PC-9 (cell line): ENCODE measurements at regions not wholly inside any gene's neighbourhood (a gene's known extent, or its start where the extent isn't known, plus 50 kb on each side); places are given as distances from the start of the nearest gene placed in this dataset.
"Not testable (repeated sequence)": the region's sequence is repeated elsewhere in the genome, so short reads cannot be mapped to it uniquely, and the experiment has no call there.

Experiments
- BruUV-seq: library from RNA; stranded (reverse); fragments of 400-500 nt; replicated peaks from 2 replicates; lab custom pipeline; 2021; lab: Mats Ljungman, UMichigan
- CTCF ChIA-PET: fragments of 300-600 bp; sonication (Branson Sonifier 250); formaldehyde crosslinking; loops from one replicate; lab custom pipeline; 2022; ENCODE audit warnings: antibody characterized with exemption; lab: Charles Lee
- POLR2A ChIA-PET: fragments of 300-600 bp; sonication (Branson Sonifier 250); formaldehyde crosslinking; loops from one replicate; lab custom pipeline; 2022; ENCODE audit warnings: antibody characterized with exemption; ENCODE audit not compliant: unreplicated experiment; lab: Charles Lee
- DNase-seq, 2 experiments: peaks; one replicate each; pipeline versions ENCODE4 v3.0.0 to v3.0.0-alpha.2; 2015 to 2022; ENCODE audit warnings: mixed read lengths in 1 of 2
- H2AFZ ChIP-seq: fragments of 200-600 bp; sonication (generic); 2 replicates; pipeline ENCODE4 v1.8.1; 2017; ENCODE audit warnings: antibody characterized with exemption
- H3F3A ChIP-seq: fragments of 200-600 bp; sonication (generic); 2 replicates; pipeline ENCODE4 v1.8.1; 2017; ENCODE audit warnings: antibody characterized with exemption, mild to moderate bottlenecking, low read depth; ENCODE audit not compliant: insufficient read depth
- H3K27ac ChIP-seq: fragments of 200-600 bp; sonication (generic); 2 replicates; pipeline ENCODE4 v1.6.1; 2016; ENCODE audit warnings: mixed run types
- H3K27me3 ChIP-seq: fragments of 200-600 bp; sonication (generic); 2 replicates; pipeline ENCODE4 v1.6.1; 2016; ENCODE audit warnings: low read depth, mixed run types; ENCODE audit not compliant: insufficient read depth
- H3K36me3 ChIP-seq: fragments of 200-600 bp; sonication (generic); 2 replicates; pipeline ENCODE4 v1.6.1; 2016; ENCODE audit warnings: low read depth, mixed run types
- H3K4me1 ChIP-seq: fragments of 200-600 bp; sonication (generic); replicated peaks from 2 replicates; pipeline ENCODE4 v1.6.1; 2016; ENCODE audit warnings: mixed run types; ENCODE audit not compliant: insufficient read depth
- H3K4me2 ChIP-seq: fragments of 200-600 bp; sonication (generic); 2 replicates; pipeline ENCODE4 v1.6.1; 2017; ENCODE audit warnings: mixed run types
- H3K4me3 ChIP-seq: fragments of 200-600 bp; sonication (generic); 2 replicates; pipeline ENCODE4 v1.6.1; 2016; ENCODE audit warnings: mixed run types
- H3K79me2 ChIP-seq: fragments of 200-600 bp; sonication (generic); 2 replicates; pipeline ENCODE4 v1.6.1; 2017; ENCODE audit warnings: low read depth, mixed run types
- H3K9me2 ChIP-seq: fragments of 200-600 bp; sonication (generic); 2 replicates; pipeline ENCODE4 v1.8.1; 2017; ENCODE audit warnings: mild to moderate bottlenecking; ENCODE audit not compliant: insufficient read depth
- H3K9me3 ChIP-seq: fragments of 200-600 bp; sonication (generic); 2 replicates; pipeline ENCODE4 v1.8.1; 2016; ENCODE audit warnings: low read depth; ENCODE audit not compliant: insufficient read depth
- H4K20me1 ChIP-seq: fragments of 200-600 bp; sonication (generic); 2 replicates; pipeline ENCODE4 v1.8.1; 2017; ENCODE audit not compliant: insufficient read depth
- EZH2 ChIP-seq: fragments of 200-600 bp; sonication (generic); IDR thresholded peaks from 2 replicates; pipeline ENCODE4 v1.8.0; 2017; ENCODE audit warnings: antibody characterized with exemption, low read depth
- intact Hi-C: fragments of 100-400 bp; cut with micrococcal nuclease; formaldehyde crosslinking; loops from one replicate; pipeline ENCODE4 v1.10.0; 2022; ENCODE audit not compliant: unreplicated experiment
- TF ChIP-seq, protein P1 (sequence below): fragments of 200-600 bp; sonication (generic); conservative IDR thresholded peaks from 2 replicates; pipeline ENCODE4 v1.6.1; 2017; ENCODE audit warnings: mixed run types, antibody characterized with exemption, mild to moderate bottlenecking, moderate library complexity

DNA sequence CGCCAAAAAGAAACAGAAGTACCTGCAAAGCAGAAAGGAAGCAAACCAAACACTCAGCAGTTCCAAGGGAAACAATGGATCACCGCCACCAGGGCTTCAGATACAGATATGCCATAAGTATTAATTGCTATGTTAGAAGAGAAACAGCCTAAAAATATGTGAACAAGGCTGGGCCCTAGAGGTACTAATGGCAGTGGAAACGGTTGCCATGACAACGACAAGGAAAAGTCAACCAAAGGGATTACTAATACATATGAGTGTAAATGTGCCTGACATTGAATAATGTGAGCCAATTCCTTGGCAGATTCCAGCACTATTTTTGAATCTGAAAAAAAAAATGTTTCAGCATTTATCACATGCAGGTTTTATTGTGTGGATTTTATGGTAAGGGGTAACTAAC lies 75.0 kb downstream of the CAVIN4 start:
- Histone ChIP-seq H3K4me1 (no peaks in the 10 kb centered on the region), H3K4me2 (no peak overlapping the region), H3K9me2 (no peaks in the 10 kb centered on the region), H4K20me1 (no peaks in the 10 kb centered on the region), H2AFZ (no peak overlapping the region), H3K36me3 (no peaks in the 10 kb centered on the region), H3K27ac (no peak overlapping the region), H3K9me3 (no peaks in the 10 kb centered on the region), H3K27me3 (peaks cover 11% of the 10 kb centered on the region; the same call in 1 of the 2 replicates), H3K4me3 (no peak overlapping the region), H3K79me2 (no peaks in the 10 kb centered on the region), H3F3A (no peaks in the 10 kb centered on the region)
- no peak for DNase-seq
- no peak for TF ChIP-seq EZH2
- TF ChIP-seq, protein P1, sequence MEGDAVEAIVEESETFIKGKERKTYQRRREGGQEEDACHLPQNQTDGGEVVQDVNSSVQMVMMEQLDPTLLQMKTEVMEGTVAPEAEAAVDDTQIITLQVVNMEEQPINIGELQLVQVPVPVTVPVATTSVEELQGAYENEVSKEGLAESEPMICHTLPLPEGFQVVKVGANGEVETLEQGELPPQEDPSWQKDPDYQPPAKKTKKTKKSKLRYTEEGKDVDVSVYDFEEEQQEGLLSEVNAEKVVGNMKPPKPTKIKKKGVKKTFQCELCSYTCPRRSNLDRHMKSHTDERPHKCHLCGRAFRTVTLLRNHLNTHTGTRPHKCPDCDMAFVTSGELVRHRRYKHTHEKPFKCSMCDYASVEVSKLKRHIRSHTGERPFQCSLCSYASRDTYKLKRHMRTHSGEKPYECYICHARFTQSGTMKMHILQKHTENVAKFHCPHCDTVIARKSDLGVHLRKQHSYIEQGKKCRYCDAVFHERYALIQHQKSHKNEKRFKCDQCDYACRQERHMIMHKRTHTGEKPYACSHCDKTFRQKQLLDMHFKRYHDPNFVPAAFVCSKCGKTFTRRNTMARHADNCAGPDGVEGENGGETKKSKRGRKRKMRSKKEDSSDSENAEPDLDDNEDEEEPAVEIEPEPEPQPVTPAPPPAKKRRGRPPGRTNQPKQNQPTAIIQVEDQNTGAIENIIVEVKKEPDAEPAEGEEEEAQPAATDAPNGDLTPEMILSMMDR: no peak
- CTCF ChIA-PET: no interaction called here
- intact Hi-C loops: no loop called here
- POLR2A ChIA-PET: no interaction called here
- no TSS peak for BruUV-seq

DNA sequence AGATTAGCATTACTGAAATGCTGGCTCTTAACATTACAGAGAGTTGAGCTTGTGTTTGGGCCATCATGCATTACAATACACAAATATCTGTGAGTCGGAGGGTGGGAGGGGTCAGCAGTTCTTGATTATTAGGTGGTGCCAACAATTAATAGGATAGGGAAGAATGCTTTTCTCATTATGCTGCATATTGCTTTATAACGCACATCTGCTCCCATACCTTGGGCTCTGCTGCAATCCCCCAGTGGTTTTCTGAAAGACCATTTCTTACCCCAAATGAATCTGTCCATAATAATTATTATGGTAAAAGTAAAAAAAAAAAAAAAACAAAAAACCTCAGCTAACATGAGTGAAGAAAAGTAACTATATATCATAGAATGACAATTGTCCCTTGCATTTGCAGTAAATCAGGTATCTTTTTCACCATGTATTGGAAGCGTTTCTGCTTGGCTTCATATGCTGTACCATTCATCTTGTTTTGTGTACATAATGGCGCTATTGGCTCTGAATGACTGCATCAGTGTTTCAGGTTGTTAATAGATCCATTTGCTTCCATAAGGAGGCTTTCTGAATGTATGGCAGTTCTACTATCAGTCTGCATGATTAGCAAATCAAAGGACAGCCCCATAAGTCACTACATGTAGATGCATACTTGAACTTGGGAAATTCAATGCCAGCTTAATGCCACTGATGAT lies 75.9 kb downstream of the CAVIN4 start:
- intact Hi-C loops: no loop called here
- Histone ChIP-seq H3K4me1 (no peaks in the 10 kb centered on the region), H2AFZ (no peak overlapping the region), H3K9me2 (no peaks in the 10 kb centered on the region), H4K20me1 (no peaks in the 10 kb centered on the region), H3K4me3 (no peak overlapping the region), H3K27ac (no peak overlapping the region), H3K27me3 (peaks cover 11% of the 10 kb centered on the region; the same call in 1 of the 2 replicates), H3K79me2 (no peaks in the 10 kb centered on the region), H3K36me3 (no peaks in the 10 kb centered on the region), H3K4me2 (no peak overlapping the region), H3F3A (no peaks in the 10 kb centered on the region), H3K9me3 (no peaks in the 10 kb centered on the region)
- POLR2A ChIA-PET: no interaction called here
- no TSS peak for BruUV-seq
- DNase-seq: no peak
- CTCF ChIA-PET: no interaction called here
- TF ChIP-seq, protein P1: no peak
- TF ChIP-seq EZH2: no peak

DNA sequence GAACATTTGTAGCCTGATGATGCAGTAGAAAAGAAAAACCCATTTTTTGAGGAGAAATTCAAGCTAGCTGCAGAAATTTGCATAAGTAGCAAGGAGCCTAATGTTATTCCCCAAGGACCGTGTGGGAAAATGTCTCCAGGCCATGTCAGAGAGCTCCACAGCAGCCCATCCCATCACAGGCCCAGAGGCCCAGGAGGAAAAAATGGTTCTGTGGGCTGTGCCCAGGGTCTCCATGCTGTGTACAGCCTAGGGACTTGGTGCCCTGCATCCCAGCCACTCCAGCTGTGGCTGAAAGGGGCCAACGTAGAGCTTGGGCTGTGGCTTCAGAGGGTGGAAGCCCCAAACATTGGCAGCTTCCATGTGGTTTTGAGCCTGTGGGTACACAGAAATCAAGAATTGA lies 79.0 kb downstream of the CAVIN4 start:
- H3K4me2 ChIP-seq, H3K79me2 ChIP-seq, H3K9me3 ChIP-seq, H2AFZ ChIP-seq, H3K36me3 ChIP-seq, BruUV-seq, H3F3A ChIP-seq, DNase-seq, H3K4me1 ChIP-seq, POLR2A ChIA-PET, H4K20me1 ChIP-seq, intact Hi-C loops, H3K9me2 ChIP-seq, H3K27ac ChIP-seq, CTCF ChIA-PET, H3K4me3 ChIP-seq: not testable (repeated sequence)
- peaks cover 11% of the 10 kb centered on the region; the same call in 1 of the 2 replicates for H3K27me3 ChIP-seq

DNA sequence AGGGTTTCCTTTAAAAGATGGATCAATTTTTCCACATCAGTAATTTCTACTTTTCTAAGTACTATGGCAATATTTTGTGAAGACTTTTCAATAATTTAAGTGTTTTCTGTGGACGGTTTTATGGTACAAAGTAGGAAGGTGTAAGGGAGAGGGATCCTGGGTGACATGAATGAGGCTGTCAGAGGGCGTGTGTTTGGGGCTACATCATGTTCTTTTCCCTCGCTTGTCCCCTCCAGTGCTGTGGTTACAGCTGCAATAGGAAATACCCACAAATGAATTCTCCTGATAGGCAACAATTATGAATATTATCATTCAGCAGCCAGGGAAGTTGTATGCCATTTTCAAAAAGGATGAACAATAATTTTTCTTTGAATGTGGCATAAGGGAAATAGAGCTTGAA lies 83.8 kb downstream of the CAVIN4 start:
- POLR2A ChIA-PET: no interaction called here
- CTCF ChIA-PET: no interaction called here
- BruUV-seq: no TSS peak
- Histone ChIP-seq H3K4me3 (no peak overlapping the region), H3K36me3 (no peaks in the 10 kb centered on the region), H3K4me2 (no peak overlapping the region), H3K79me2 (no peaks in the 10 kb centered on the region), H2AFZ (no peak overlapping the region), H3K9me3 (no peaks in the 10 kb centered on the region), H3K9me2 (no peaks in the 10 kb centered on the region), H3K4me1 (no peaks in the 10 kb centered on the region), H3K27me3 (no peaks in the 10 kb centered on the region), H3F3A (no peaks in the 10 kb centered on the region), H3K27ac (no peak overlapping the region), H4K20me1 (no peaks in the 10 kb centered on the region; the same call in 1 of the 2 replicates)
- TF ChIP-seq EZH2: no peak
- TF ChIP-seq, protein P1: no peak
- no peak for DNase-seq
- intact Hi-C loops: no loop called here
